OCI-LY3 (cell line): ENCODE measurements at regions not wholly inside any gene's neighbourhood (a gene's known extent, or its start where the extent isn't known, plus 50 kb on each side); places are given as distances from the start of the nearest gene placed in this dataset.

Source experiments
- H2AFZ ChIP-seq: fragments of 200-600, 300-600 bp; shearing (Covaris generic); 2 replicates; pipeline ENCODE4 v1.6.0; 2014; ENCODE audit warnings: antibody characterized with exemption, low read depth, low read length
- H3K27ac ChIP-seq: fragments of 200-600, 300-600 bp; sonication (generic); 2 replicates; pipeline ENCODE4 v1.5.1; 2014; ENCODE audit warnings: mild to moderate bottlenecking, low read length, moderate library complexity, mixed read lengths
- H3K27me3 ChIP-seq: fragments of 200-600, 300-600 bp; sonication (generic); 2 replicates; pipeline ENCODE4 v1.6.1; 2014; ENCODE audit warnings: low read depth, low read length, mixed read lengths
- H3K36me3 ChIP-seq: fragments of 200-600, 300-600 bp; sonication (generic); replicated peaks from 2 replicates; pipeline ENCODE3; 2014; ENCODE audit warnings: low read depth, low read length, mixed read lengths
- H3K4me1 ChIP-seq: fragments of 300-600, 200-600 bp; sonication (generic); 2 replicates; pipeline ENCODE4 v1.6.1; 2014; ENCODE audit warnings: low read length, mixed read lengths
- H3K4me2 ChIP-seq: fragments of 200-600, 300-600 bp; sonication (generic); 2 replicates; pipeline ENCODE4 v1.6.1; 2014; ENCODE audit warnings: low read length, mixed read lengths
- H3K4me3 ChIP-seq: fragments of 300-600, 200-600 bp; sonication (generic); 2 replicates; pipeline ENCODE4 v1.5.1; 2014; ENCODE audit warnings: antibody characterized with exemption, mild to moderate bottlenecking, low read length, moderate library complexity
- H3K79me2 ChIP-seq: fragments of 300-600, 200-600 bp; shearing (Covaris generic); 2 replicates; pipeline ENCODE4 v1.6.1; 2014; ENCODE audit warnings: mild to moderate bottlenecking, low read length, mixed read lengths
- H3K9ac ChIP-seq: fragments of 300-600, 200-600 bp; shearing (Covaris generic); 2 replicates; pipeline ENCODE4 v1.6.0; 2014; ENCODE audit warnings: mild to moderate bottlenecking, low read length, moderate library complexity
- H3K9me3 ChIP-seq: fragments of 200-600, 300-600 bp; shearing (Covaris generic); 2 replicates; pipeline ENCODE4 v1.6.1; 2014; ENCODE audit warnings: low read length, mixed read lengths; ENCODE audit not compliant: insufficient read depth
- H4K20me1 ChIP-seq: fragments of 200-600, 300-600 bp; sonication (generic); 2 replicates; pipeline ENCODE4 v1.6.1; 2016; ENCODE audit warnings: low read length, mixed read lengths; ENCODE audit not compliant: insufficient read depth
- EZH2phosphoT487 ChIP-seq: fragments of 200-600 bp; shearing (Covaris generic); IDR thresholded peaks from 2 replicates; pipeline ENCODE4 v1.6.1; 2018; ENCODE audit warnings: antibody characterized with exemption, mixed run types, low read depth
- TF ChIP-seq, protein P1 (sequence below): fragments of 200-600, 300-600 bp; sonication (generic); IDR thresholded peaks from 2 replicates; pipeline ENCODE4 v1.5.1; 2014; ENCODE audit warnings: antibody characterized with exemption, low read length, low read depth

DNA sequence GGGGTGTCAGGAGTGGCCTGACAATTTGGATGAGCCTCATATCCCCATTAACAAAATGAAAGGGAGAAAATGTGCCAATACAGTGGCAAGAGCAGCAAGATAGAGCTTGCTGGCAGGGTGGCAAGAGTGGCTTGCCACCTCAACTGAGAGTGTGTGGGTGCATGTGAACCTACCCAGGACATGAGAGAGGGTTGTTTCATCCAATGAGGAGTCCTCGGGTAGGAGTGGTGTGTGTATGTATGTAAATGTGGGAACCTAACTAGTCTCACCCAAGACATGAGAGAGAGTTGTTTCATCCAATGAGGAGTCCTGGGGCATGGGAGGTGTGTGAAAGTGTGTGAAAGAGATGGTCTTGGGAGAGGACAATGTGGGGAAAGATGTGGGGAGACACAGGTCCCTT, 234.2 kb downstream of the RPS4Y2 start:
- H3K36me3 ChIP-seq = no peaks in the 10 kb centered on the region
- H3K79me2 ChIP-seq = no peaks in the 10 kb centered on the region
- TF ChIP-seq, protein P1, sequence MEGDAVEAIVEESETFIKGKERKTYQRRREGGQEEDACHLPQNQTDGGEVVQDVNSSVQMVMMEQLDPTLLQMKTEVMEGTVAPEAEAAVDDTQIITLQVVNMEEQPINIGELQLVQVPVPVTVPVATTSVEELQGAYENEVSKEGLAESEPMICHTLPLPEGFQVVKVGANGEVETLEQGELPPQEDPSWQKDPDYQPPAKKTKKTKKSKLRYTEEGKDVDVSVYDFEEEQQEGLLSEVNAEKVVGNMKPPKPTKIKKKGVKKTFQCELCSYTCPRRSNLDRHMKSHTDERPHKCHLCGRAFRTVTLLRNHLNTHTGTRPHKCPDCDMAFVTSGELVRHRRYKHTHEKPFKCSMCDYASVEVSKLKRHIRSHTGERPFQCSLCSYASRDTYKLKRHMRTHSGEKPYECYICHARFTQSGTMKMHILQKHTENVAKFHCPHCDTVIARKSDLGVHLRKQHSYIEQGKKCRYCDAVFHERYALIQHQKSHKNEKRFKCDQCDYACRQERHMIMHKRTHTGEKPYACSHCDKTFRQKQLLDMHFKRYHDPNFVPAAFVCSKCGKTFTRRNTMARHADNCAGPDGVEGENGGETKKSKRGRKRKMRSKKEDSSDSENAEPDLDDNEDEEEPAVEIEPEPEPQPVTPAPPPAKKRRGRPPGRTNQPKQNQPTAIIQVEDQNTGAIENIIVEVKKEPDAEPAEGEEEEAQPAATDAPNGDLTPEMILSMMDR = no peak
- no peak for TF ChIP-seq EZH2phosphoT487
- H3K27ac ChIP-seq = no peak overlapping the region
- 0 out of 2 replicates have a peak overlapping the region, but pooled peaks have one; percentile 89 for H3K4me2 ChIP-seq
- peaks cover 13% of the 10 kb centered on the region for H3K4me1 ChIP-seq
- no peaks in the 10 kb centered on the region for H3K27me3 ChIP-seq
- no peaks in the 10 kb centered on the region for H4K20me1 ChIP-seq
- H3K9me3 ChIP-seq = no peaks in the 10 kb centered on the region
- H2AFZ ChIP-seq = no peak overlapping the region
- H3K9ac ChIP-seq = no peak overlapping the region
- no peak overlapping the region for H3K4me3 ChIP-seq

DNA sequence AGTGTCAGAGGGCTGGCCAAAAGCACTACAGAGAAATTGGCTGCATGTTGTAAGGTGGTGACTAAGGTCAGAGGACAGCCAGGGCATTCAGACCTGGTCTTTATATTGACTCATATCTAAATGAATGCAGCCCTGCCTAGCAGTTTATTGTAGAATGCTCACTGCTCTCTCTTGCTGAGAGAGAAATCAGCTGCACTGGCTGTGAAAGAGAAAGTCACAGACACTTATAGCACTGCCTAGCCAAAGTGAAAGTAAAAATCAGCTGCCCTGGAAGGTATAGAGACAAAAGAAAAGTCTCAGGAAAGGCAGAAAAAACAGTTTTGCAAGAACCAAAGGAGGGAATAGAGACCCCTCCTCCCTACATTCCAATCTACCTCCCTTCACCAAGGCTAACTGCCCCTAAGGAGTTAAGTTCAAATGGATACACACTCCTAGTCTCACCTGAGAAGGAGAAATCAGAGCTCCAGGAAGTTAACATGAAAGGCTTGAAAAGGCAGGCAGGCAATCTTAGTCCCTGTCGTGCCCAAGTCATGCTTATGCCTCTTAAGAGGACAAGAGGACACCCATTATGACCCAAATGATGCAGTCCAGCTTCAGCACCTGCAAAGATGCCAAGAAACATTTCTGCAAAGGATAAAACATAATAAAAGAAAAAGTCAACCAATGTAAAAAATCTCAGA, 235.1 kb downstream of the RPS4Y2 start:
- Histone ChIP-seq H4K20me1 (no peaks in the 10 kb centered on the region), H3K27ac (peak overlapping the region; percentile 34), H3K4me3 (peak overlapping the region; percentile 63), H3K4me2 (peak overlapping the region; percentile 89), H3K36me3 (no peaks in the 10 kb centered on the region), H3K27me3 (no peaks in the 10 kb centered on the region), H3K4me1 (peaks cover 13% of the 10 kb centered on the region), H2AFZ (peak overlapping the region; percentile 94), H3K9me3 (no peaks in the 10 kb centered on the region), H3K79me2 (no peaks in the 10 kb centered on the region), H3K9ac (peak overlapping the region; percentile 62)
- TF ChIP-seq, protein P1 = no peak
- TF ChIP-seq EZH2phosphoT487 = no peak

DNA sequence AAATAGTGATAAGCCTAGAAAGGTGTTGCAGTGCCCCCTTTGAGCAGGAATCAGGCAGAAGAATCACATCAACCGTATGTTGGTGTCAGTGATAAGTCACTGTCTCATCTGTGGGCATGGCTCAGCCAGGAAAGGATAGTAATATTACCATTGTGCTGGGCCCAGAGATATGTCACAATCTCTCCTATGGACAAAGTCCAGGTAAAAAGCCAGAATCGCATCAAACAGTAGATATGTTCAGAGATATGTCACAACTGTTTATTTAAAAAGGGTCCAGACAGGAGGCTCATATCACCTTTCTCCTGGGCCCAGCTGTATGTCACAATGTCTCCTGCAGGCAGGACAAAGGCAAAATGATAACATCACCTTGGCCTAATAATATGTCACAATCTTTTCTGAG, 241.4 kb downstream of the RPS4Y2 start:
- Histone ChIP-seq H3K79me2 (no peaks in the 10 kb centered on the region), H4K20me1 (no peaks in the 10 kb centered on the region), H3K36me3 (no peaks in the 10 kb centered on the region), H3K4me3 (no peak overlapping the region), H3K27ac (no peak overlapping the region), H3K4me1 (no peaks in the 10 kb centered on the region), H2AFZ (no peak overlapping the region), H3K27me3 (no peaks in the 10 kb centered on the region), H3K4me2 (no peak overlapping the region), H3K9ac (no peak overlapping the region), H3K9me3 (no peaks in the 10 kb centered on the region)
- TF ChIP-seq, protein P1 = no peak
- TF ChIP-seq EZH2phosphoT487 = no peak

DNA sequence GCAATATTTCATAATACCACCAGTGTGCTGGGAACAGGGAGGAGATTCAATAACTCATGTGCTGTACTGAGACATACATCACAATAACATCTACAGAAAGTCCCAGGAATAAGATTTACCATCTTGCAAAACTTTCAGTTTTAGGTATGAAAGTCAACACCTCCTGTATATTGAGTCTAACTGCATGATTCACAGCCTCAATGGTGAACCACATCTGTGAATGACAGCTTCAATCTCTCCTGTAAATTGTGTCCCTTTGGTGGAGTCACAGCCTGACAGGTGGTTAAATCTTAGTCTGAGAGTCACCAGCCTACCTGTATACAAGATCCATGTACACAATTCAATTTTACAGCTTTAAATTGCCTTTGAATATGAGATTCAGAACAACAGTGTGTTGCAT, 242.1 kb downstream of the RPS4Y2 start:
- Histone ChIP-seq H3K4me3 (no peak overlapping the region), H3K9ac (no peak overlapping the region), H3K79me2 (no peaks in the 10 kb centered on the region), H3K27me3 (no peaks in the 10 kb centered on the region), H3K27ac (no peak overlapping the region), H3K4me1 (no peaks in the 10 kb centered on the region), H2AFZ (no peak overlapping the region), H3K4me2 (no peak overlapping the region), H3K9me3 (no peaks in the 10 kb centered on the region), H3K36me3 (no peaks in the 10 kb centered on the region), H4K20me1 (no peaks in the 10 kb centered on the region)
- TF ChIP-seq, protein P1 = no peak
- no peak for TF ChIP-seq EZH2phosphoT487
